ENCODE measurements at regions not wholly inside any gene's neighbourhood (a gene's known extent, or its start where the extent isn't known, plus 50 kb on each side); places are given as distances from the start of the nearest gene placed in this dataset.

- no peak for DNase-seq (ENCODE audit: low read depth)
- TF ChIP-seq CTCF (IDR thresholded peaks at IDR 0.05; ENCODE audit: control insufficient read depth, insufficient read depth, low read depth, low read length, missing control alignments): no peak
- no peak overlapping the region for H3K4me3 ChIP-seq (ENCODE audit: control insufficient read depth, low read depth, low read length)
Measured at GRCh38 chr10:4012848-4013247, 227.8 kb upstream of the KLF6 start.

GRCh38 chr10:4011136-4011812 lies 226.3 kb upstream of the KLF6 start:
- H3K4me3 ChIP-seq (ENCODE audit: control insufficient read depth, low read depth, low read length): no peak overlapping the region
- no peak for TF ChIP-seq CTCF (IDR thresholded peaks at IDR 0.05; ENCODE audit: control insufficient read depth, insufficient read depth, low read depth, low read length, missing control alignments)
- no peak for DNase-seq (ENCODE audit: low read depth)

- TF ChIP-seq CTCF (IDR thresholded peaks at IDR 0.05; ENCODE audit: control insufficient read depth, insufficient read depth, low read depth, low read length, missing control alignments): no peak
Measured at GRCh38 chr10:4008676-4009382, 223.8 kb upstream of the KLF6 start.

GRCh38 chr10:4007771-4008170 lies 222.8 kb upstream of the KLF6 start:
- DNase-seq (ENCODE audit: low read depth): no peak
- no peak for TF ChIP-seq CTCF (IDR thresholded peaks at IDR 0.05; ENCODE audit: control insufficient read depth, insufficient read depth, low read depth, low read length, missing control alignments)
- no peak overlapping the region for H3K4me3 ChIP-seq (ENCODE audit: control insufficient read depth, low read depth, low read length)

More at GRCh38 chr10:4008676-4009382, 223.8 kb upstream of the KLF6 start:
- no peak for DNase-seq (ENCODE audit: low read depth)
- no peak overlapping the region for H3K4me3 ChIP-seq (ENCODE audit: control insufficient read depth, low read depth, low read length)

GRCh38 chr10:4006858-4007257 lies 221.8 kb upstream of the KLF6 start:
- no peak for DNase-seq (ENCODE audit: low read depth)
- H3K4me3 ChIP-seq (ENCODE audit: control insufficient read depth, low read depth, low read length): no peak overlapping the region
- TF ChIP-seq CTCF (IDR thresholded peaks at IDR 0.05; ENCODE audit: control insufficient read depth, insufficient read depth, low read depth, low read length, missing control alignments): no peak

GRCh38 chr10:4006051-4006450 lies 221.0 kb upstream of the KLF6 start:
- no peak for TF ChIP-seq CTCF (IDR thresholded peaks at IDR 0.05; ENCODE audit: control insufficient read depth, insufficient read depth, low read depth, low read length, missing control alignments)
- H3K4me3 ChIP-seq (ENCODE audit: control insufficient read depth, low read depth, low read length): no peak overlapping the region
- DNase-seq (ENCODE audit: low read depth): no peak

Measured in AG09309 (cell line).